Natural killer cell (primary cell): ENCODE measurements at regions not wholly inside any gene's neighbourhood (a gene's known extent, or its start where the extent isn't known, plus 50 kb on each side); places are given as distances from the start of the nearest gene placed in this dataset.
A peak's percentile ranks its signal among the peaks of the same experiment; 100 is the strongest.

ENCODE experiments used
- ATAC-seq, 3 donors: fragments of 150-1000 bp in 2 of 3; fragments of 200-7000 bp in 1 of 3; cut with Tn5 transposase; 1 replicate in 1 of 3; 2 replicates in 2 of 3; pipeline ENCODE4 v1.10.0; 2021; ENCODE audit warnings: mild to moderate bottlenecking in 2 of 3, moderate library complexity in 2 of 3
- DNase-seq, 2 donors: peaks; one replicate each; pipeline versions ENCODE4 v3.0.0 to v3.0.0-alpha.2; 2013 to 2021; ENCODE audit warnings: mixed read lengths in 1 of 2
- H3K27ac ChIP-seq: one replicate; pipeline ENCODE4 v1.5.1; 2013; ENCODE audit warnings: mild to moderate bottlenecking, low read length
- H3K27me3 ChIP-seq: one replicate; pipeline ENCODE4 v1.6.1; 2013; ENCODE audit warnings: low read length; ENCODE audit not compliant: control insufficient read depth, insufficient read depth
- H3K36me3 ChIP-seq: one replicate; pipeline ENCODE4 v1.6.1; 2013; ENCODE audit warnings: low read length; ENCODE audit not compliant: control insufficient read depth, insufficient read depth
- H3K4me1 ChIP-seq: one replicate; pipeline ENCODE4 v1.6.1; 2013; ENCODE audit warnings: low read length; ENCODE audit not compliant: control insufficient read depth, insufficient read depth
- H3K4me3 ChIP-seq: one replicate; pipeline ENCODE4 v1.5.1; 2013; ENCODE audit warnings: low read length
- H3K9me3 ChIP-seq: one replicate; pipeline ENCODE4 v1.6.1; 2013; ENCODE audit warnings: low read length; ENCODE audit not compliant: control insufficient read depth, insufficient read depth
- H3K27ac Mint-ChIP-seq, 2 donors: one replicate each; pipeline ENCODE4 v1.8.0; 2022; ENCODE audit warnings: mild to moderate bottlenecking in 2 of 2, mixed read lengths in 2 of 2, moderate library complexity in 1 of 2
- H3K27me3 Mint-ChIP-seq, 2 donors: one replicate each; pipeline ENCODE4 v1.8.0; 2022; ENCODE audit warnings: low read depth in 2 of 2, mixed read lengths in 2 of 2
- H3K36me3 Mint-ChIP-seq: one replicate; pipeline ENCODE4 v1.8.0; 2022; ENCODE audit warnings: mixed read lengths
- H3K4me1 Mint-ChIP-seq, 2 donors: one replicate each; pipeline ENCODE4 v1.8.0; 2022; ENCODE audit warnings: mixed read lengths in 2 of 2
- H3K4me3 Mint-ChIP-seq: one replicate; pipeline ENCODE4 v1.8.0; 2022; ENCODE audit warnings: mild to moderate bottlenecking, moderate library complexity, mixed read lengths
- H3K9me3 Mint-ChIP-seq, 2 donors: one replicate each; pipeline ENCODE4 v1.8.0; 2022; ENCODE audit warnings: mixed read lengths in 2 of 2
- CTCF ChIP-seq: fragments of 200-600 bp; IDR thresholded peaks from one replicate; pipeline ENCODE4 v1.8.0; 2022; ENCODE audit warnings: antibody characterized with exemption
- WGBS: methylation state at CpG from one replicate; pipeline ENCODE4 v1.1.7; 2013; ENCODE audit warnings: missing lambda C conversion rate; ENCODE audit not compliant: insufficient coverage; 5-methylcytosine and 5-hydroxymethylcytosine counted together
- intact Hi-C: fragments of 100-400 bp; cut with micrococcal nuclease; formaldehyde crosslinking; loops from one replicate; pipeline ENCODE4 v1.14.2; 2022

GRCh38 chr3:68059628-68060152 is 405.3 kb upstream of the SUCLG2 start:
- Histone ChIP-seq H3K9me3 (no peaks in the 10 kb centered on the region), H3K4me1 (peaks cover 6% of the 10 kb centered on the region), H3K4me3 (no peak overlapping the region), H3K36me3 (no peaks in the 10 kb centered on the region), H3K27ac (no peak overlapping the region), H3K27me3 (no peaks in the 10 kb centered on the region)
- Mint-ChIP-seq H3K4me3 (no peak overlapping the region), H3K36me3 (no peaks in the 10 kb centered on the region), H3K4me1 (peaks cover 0 to 19% of the 10 kb centered on the region in 2 donors), H3K9me3 (peaks cover 0 to 2% of the 10 kb centered on the region in 2 donors), H3K27me3 (no peaks in the 10 kb centered on the region), H3K27ac (no peak overlapping the region)
- ATAC-seq = no peak
- WGBS = 92% methylated on average over 2 of the region's 3 CpGs
- no peak for DNase-seq
- no peak for TF ChIP-seq CTCF
- intact Hi-C loops = no loop called here

GRCh38 chr3:68057637-68058320 is 403.4 kb upstream of the SUCLG2 start:
- H3K9me3 ChIP-seq = no peaks in the 10 kb centered on the region
- H3K4me3 ChIP-seq = peak overlapping the region; percentile 5
- no peaks in the 10 kb centered on the region for H3K27me3 ChIP-seq
- Mint-ChIP-seq H3K27me3 (no peaks in the 10 kb centered on the region), H3K4me1 (peaks cover 0 to 19% of the 10 kb centered on the region in 2 donors), H3K36me3 (no peaks in the 10 kb centered on the region), H3K27ac (peak overlapping the region in 1 of 2 donors; percentile 9), H3K9me3 (peaks cover 0 to 2% of the 10 kb centered on the region in 2 donors), H3K4me3 (no peak overlapping the region)
- WGBS = 42% methylated on average over 2 of the region's 2 CpGs
- peak in 1 of 2 donors; percentile 90 for DNase-seq
- ATAC-seq = peak; percentile 54 to 85 (median 78)
- H3K4me1 ChIP-seq = peaks cover 6% of the 10 kb centered on the region
- H3K36me3 ChIP-seq = no peaks in the 10 kb centered on the region
- peak overlapping the region; percentile 28 for H3K27ac ChIP-seq
- intact Hi-C loops = no loop called here
- no peak for TF ChIP-seq CTCF

- Histone ChIP-seq H3K4me1 (peaks cover 6% of the 10 kb centered on the region), H3K9me3 (no peaks in the 10 kb centered on the region), H3K4me3 (no peak overlapping the region), H3K36me3 (no peaks in the 10 kb centered on the region), H3K27me3 (no peaks in the 10 kb centered on the region), H3K27ac (no peak overlapping the region)
- no peak for TF ChIP-seq CTCF
- intact Hi-C loops = no loop called here
- no peak overlapping the region for H3K4me3 Mint-ChIP-seq
- peaks cover 0 to 8% of the 10 kb centered on the region in 2 donors for H3K9me3 Mint-ChIP-seq
- H3K27ac Mint-ChIP-seq = no peak overlapping the region
- H3K27me3 Mint-ChIP-seq = peaks cover 0 to 4% of the 10 kb centered on the region in 2 donors
- no peaks in the 10 kb centered on the region for H3K36me3 Mint-ChIP-seq
- 62% methylated on average over 2 of the region's 2 CpGs for WGBS
- peaks cover 0 to 19% of the 10 kb centered on the region in 2 donors for H3K4me1 Mint-ChIP-seq
- ATAC-seq (no peak), DNase-seq (no peak)
These were observed 402.1 kb upstream of the SUCLG2 start for GRCh38 chr3:68056556-68056955.

- no peak overlapping the region for H3K4me3 Mint-ChIP-seq
- intact Hi-C loops = no loop called here
- TF ChIP-seq CTCF = no peak
- Histone ChIP-seq H3K9me3 (no peaks in the 10 kb centered on the region), H3K4me3 (no peak overlapping the region), H3K36me3 (no peaks in the 10 kb centered on the region), H3K27me3 (no peaks in the 10 kb centered on the region), H3K27ac (no peak overlapping the region), H3K4me1 (peaks cover 6% of the 10 kb centered on the region)
- WGBS = 91% methylated on average over 2 of the region's 4 CpGs
- no peaks in the 10 kb centered on the region for H3K36me3 Mint-ChIP-seq
- H3K27me3 Mint-ChIP-seq = peaks cover 0 to 4% of the 10 kb centered on the region in 2 donors
- H3K27ac Mint-ChIP-seq = no peak overlapping the region
- H3K4me1 Mint-ChIP-seq = peaks cover 0 to 10% of the 10 kb centered on the region in 2 donors
- DNase-seq (no peak), ATAC-seq (no peak)
- peaks cover 0 to 8% of the 10 kb centered on the region in 2 donors for H3K9me3 Mint-ChIP-seq
These were observed 400.8 kb upstream of the SUCLG2 start for GRCh38 chr3:68055215-68055614.
